ENCODE measurements at regions not wholly inside any gene's neighbourhood (a gene's known extent, or its start where the extent isn't known, plus 50 kb on each side); places are given as distances from the start of the nearest gene placed in this dataset.
A peak's percentile ranks its signal among the peaks of the same experiment; 100 is the strongest.
"Not testable (repeated sequence)": the region's sequence is repeated elsewhere in the genome, so short reads cannot be mapped to it uniquely, and the experiment has no call there.

GRCh38 chr10:36773652-36774051, 351.7 kb upstream of the ANKRD30A start:
- Histone ChIP-seq H3K9me3 (ENCODE audit: control insufficient read depth in 5 of 5, low read length in 5 of 5) (no peaks in the 10 kb centered on the region), H3K27ac (ENCODE audit: low read depth, low read length) (no peak overlapping the region)

GRCh38 chr10:36771725-36772124, 353.7 kb upstream of the ANKRD30A start:
- H3K9me3 ChIP-seq (ENCODE audit: control insufficient read depth in 5 of 5, low read length in 5 of 5), result no peaks in the 10 kb centered on the region
- H3K9ac ChIP-seq (ENCODE audit: low read length in 5 of 5), result no peak overlapping the region

More at GRCh38 chr10:36773652-36774051, 351.7 kb upstream of the ANKRD30A start:
- Histone ChIP-seq H3K27me3 (ENCODE audit: control insufficient read depth in 5 of 5, insufficient read depth in 4 of 5, low read length in 5 of 5) (no peaks in the 10 kb centered on the region), H3K9ac (ENCODE audit: low read length in 5 of 5) (no peak overlapping the region), H3K36me3 (ENCODE audit: control insufficient read depth in 5 of 5, insufficient read depth in 5 of 5, low read length in 5 of 5) (no peaks in the 10 kb centered on the region), H3K4me1 (ENCODE audit: control insufficient read depth in 5 of 5, insufficient read depth in 5 of 5, low read length in 5 of 5) (no peaks in the 10 kb centered on the region), H3K4me3 (ENCODE audit: low read depth in 1 of 5, low read length in 5 of 5) (no peak overlapping the region)

DNA sequence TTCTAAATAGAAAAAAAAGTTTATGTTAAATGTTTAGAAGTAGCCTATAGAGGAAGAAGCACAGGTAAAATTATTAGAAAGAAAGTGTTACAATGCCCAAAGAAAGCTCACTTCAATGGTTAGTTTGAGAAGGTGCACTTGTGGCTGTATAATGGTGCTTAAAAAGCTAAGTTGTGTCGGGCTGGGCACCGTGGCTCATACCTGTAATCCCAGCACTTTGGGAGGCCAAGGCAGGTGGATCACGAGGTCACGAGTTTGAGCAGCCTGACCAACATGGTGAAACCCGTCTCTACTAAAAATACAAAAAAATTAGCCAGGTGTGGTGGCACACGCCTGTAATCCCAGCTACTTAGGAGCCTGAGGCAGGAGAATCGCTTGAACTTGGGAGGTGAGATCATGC, 355.7 kb upstream of the ANKRD30A start:
- H3K9me3 ChIP-seq (ENCODE audit: control insufficient read depth in 5 of 5, low read length in 5 of 5); H3K9ac ChIP-seq (ENCODE audit: low read length in 5 of 5); H3K36me3 ChIP-seq (ENCODE audit: control insufficient read depth in 5 of 5, insufficient read depth in 5 of 5, low read length in 5 of 5); H3K4me3 ChIP-seq (ENCODE audit: low read depth in 1 of 5, low read length in 5 of 5); H3K27ac ChIP-seq (ENCODE audit: low read depth, low read length); H3K4me1 ChIP-seq (ENCODE audit: control insufficient read depth in 5 of 5, insufficient read depth in 5 of 5, low read length in 5 of 5); H3K27me3 ChIP-seq (ENCODE audit: control insufficient read depth in 5 of 5, insufficient read depth in 4 of 5, low read length in 5 of 5): not testable (repeated sequence)

More at GRCh38 chr10:36771725-36772124, 353.7 kb upstream of the ANKRD30A start:
- Histone ChIP-seq H3K36me3 (ENCODE audit: control insufficient read depth in 5 of 5, insufficient read depth in 5 of 5, low read length in 5 of 5) (no peaks in the 10 kb centered on the region), H3K27ac (ENCODE audit: low read depth, low read length) (no peak overlapping the region), H3K4me1 (ENCODE audit: control insufficient read depth in 5 of 5, insufficient read depth in 5 of 5, low read length in 5 of 5) (no peaks in the 10 kb centered on the region), H3K27me3 (ENCODE audit: control insufficient read depth in 5 of 5, insufficient read depth in 4 of 5, low read length in 5 of 5) (no peaks in the 10 kb centered on the region), H3K4me3 (ENCODE audit: low read depth in 1 of 5, low read length in 5 of 5) (no peak overlapping the region)

DNA sequence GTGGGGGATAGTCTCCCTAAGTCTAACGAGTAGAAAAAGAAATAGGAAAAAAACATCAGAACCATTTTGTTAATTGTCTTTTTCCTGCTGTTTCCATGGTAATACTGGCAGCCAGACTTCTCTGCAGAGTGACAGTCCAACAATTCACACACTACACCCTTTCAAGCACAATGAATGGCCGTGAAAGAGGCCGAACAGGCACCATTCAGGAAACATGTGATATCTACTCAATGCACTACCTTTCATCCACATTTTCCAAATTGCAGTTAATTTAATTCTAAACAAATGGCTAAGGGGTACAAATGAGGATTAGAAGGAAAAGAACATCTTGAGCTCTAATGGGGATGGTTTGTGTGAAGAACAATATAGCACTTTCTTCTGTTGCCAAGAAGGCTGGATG, 358.5 kb upstream of the ANKRD30A start:
- Histone ChIP-seq H3K9me3 (ENCODE audit: control insufficient read depth in 5 of 5, low read length in 5 of 5) (no peaks in the 10 kb centered on the region), H3K36me3 (ENCODE audit: control insufficient read depth in 5 of 5, insufficient read depth in 5 of 5, low read length in 5 of 5) (no peaks in the 10 kb centered on the region), H3K9ac (ENCODE audit: low read length in 5 of 5) (no peak overlapping the region), H3K27ac (ENCODE audit: low read depth, low read length) (no peak overlapping the region), H3K4me1 (ENCODE audit: control insufficient read depth in 5 of 5, insufficient read depth in 5 of 5, low read length in 5 of 5) (peaks cover 0 to 5% (median 0%) of the 10 kb centered on the region in 5 donors), H3K4me3 (ENCODE audit: low read depth in 1 of 5, low read length in 5 of 5) (no peak overlapping the region), H3K27me3 (ENCODE audit: control insufficient read depth in 5 of 5, insufficient read depth in 4 of 5, low read length in 5 of 5) (no peaks in the 10 kb centered on the region)

- Histone ChIP-seq H3K27ac (ENCODE audit: low read depth, low read length) (no peak overlapping the region), H3K9me3 (ENCODE audit: control insufficient read depth in 5 of 5, low read length in 5 of 5) (no peaks in the 10 kb centered on the region), H3K9ac (ENCODE audit: low read length in 5 of 5) (no peak overlapping the region), H3K4me3 (ENCODE audit: low read depth in 1 of 5, low read length in 5 of 5) (no peak overlapping the region), H3K4me1 (ENCODE audit: control insufficient read depth in 5 of 5, insufficient read depth in 5 of 5, low read length in 5 of 5) (peaks cover 0 to 5% (median 0%) of the 10 kb centered on the region in 5 donors), H3K27me3 (ENCODE audit: control insufficient read depth in 5 of 5, insufficient read depth in 4 of 5, low read length in 5 of 5) (no peaks in the 10 kb centered on the region), H3K36me3 (ENCODE audit: control insufficient read depth in 5 of 5, insufficient read depth in 5 of 5, low read length in 5 of 5) (no peaks in the 10 kb centered on the region)
Measured at GRCh38 chr10:36766415-36766810, 359.0 kb upstream of the ANKRD30A start.

DNA sequence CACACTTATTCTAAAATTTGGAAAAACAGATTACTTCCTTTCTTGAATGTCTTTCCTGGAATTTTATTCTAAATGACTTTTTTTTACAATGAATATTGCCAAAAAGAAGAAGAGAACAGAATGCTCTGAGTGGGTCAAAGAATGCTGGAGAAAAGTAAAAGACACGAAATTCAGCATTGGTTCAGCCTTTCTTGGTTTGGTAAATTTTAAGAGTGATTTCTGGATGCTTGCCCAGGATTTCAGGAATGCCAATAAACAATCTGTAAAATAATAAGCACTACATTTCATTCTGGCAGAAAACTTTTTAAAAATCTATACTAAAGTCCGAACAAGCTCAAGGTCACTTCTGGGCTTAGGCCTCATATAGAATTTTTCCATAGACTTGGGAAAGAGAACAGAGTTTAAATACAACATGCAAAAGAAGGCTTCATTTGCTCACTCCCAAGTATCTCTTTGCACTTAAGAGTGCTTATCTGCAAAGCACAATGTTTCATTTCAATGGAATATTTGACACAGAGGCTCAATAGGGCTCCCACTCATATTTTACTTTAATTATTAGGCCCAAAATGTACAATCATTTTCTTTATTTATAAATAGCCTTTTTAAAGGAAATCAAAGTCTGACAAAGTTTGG, 359.5 kb upstream of the ANKRD30A start:
- Histone ChIP-seq H3K27ac (ENCODE audit: low read depth, low read length) (no peak overlapping the region), H3K27me3 (ENCODE audit: control insufficient read depth in 5 of 5, insufficient read depth in 4 of 5, low read length in 5 of 5) (no peaks in the 10 kb centered on the region), H3K36me3 (ENCODE audit: control insufficient read depth in 5 of 5, insufficient read depth in 5 of 5, low read length in 5 of 5) (no peaks in the 10 kb centered on the region), H3K4me3 (ENCODE audit: low read depth in 1 of 5, low read length in 5 of 5) (no peak overlapping the region), H3K9ac (ENCODE audit: low read length in 5 of 5) (peak overlapping the region in 1 of 5 donors; percentile 30), H3K4me1 (ENCODE audit: control insufficient read depth in 5 of 5, insufficient read depth in 5 of 5, low read length in 5 of 5) (peaks cover 0 to 5% (median 0%) of the 10 kb centered on the region in 5 donors), H3K9me3 (ENCODE audit: control insufficient read depth in 5 of 5, low read length in 5 of 5) (no peaks in the 10 kb centered on the region)

DNA sequence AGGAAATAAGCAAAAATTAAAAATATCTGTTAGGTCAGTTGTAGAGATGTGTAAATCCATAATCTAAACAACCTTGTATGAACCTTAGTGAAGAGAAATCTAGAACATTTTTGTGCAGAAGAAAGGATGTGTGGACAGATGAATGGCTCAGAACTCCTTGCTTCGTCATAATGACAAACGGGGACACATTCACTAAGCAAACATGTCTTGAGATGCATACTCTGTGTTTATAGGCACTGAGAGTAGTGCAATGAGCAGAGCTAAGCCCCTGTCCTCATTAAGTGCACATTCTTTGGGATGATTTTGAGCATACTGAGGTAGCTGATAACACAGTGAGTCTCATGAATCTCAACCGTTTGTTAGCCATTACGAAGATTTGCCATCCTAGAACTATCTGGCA, 360.6 kb upstream of the ANKRD30A start:
- Histone ChIP-seq H3K9me3 (ENCODE audit: control insufficient read depth in 5 of 5, low read length in 5 of 5) (no peaks in the 10 kb centered on the region), H3K36me3 (ENCODE audit: control insufficient read depth in 5 of 5, insufficient read depth in 5 of 5, low read length in 5 of 5) (no peaks in the 10 kb centered on the region), H3K27me3 (ENCODE audit: control insufficient read depth in 5 of 5, insufficient read depth in 4 of 5, low read length in 5 of 5) (no peaks in the 10 kb centered on the region), H3K4me1 (ENCODE audit: control insufficient read depth in 5 of 5, insufficient read depth in 5 of 5, low read length in 5 of 5) (peaks cover 0 to 5% (median 0%) of the 10 kb centered on the region in 5 donors), H3K27ac (ENCODE audit: low read depth, low read length) (no peak overlapping the region), H3K4me3 (ENCODE audit: low read depth in 1 of 5, low read length in 5 of 5) (no peak overlapping the region), H3K9ac (ENCODE audit: low read length in 5 of 5) (no peak overlapping the region)

DNA sequence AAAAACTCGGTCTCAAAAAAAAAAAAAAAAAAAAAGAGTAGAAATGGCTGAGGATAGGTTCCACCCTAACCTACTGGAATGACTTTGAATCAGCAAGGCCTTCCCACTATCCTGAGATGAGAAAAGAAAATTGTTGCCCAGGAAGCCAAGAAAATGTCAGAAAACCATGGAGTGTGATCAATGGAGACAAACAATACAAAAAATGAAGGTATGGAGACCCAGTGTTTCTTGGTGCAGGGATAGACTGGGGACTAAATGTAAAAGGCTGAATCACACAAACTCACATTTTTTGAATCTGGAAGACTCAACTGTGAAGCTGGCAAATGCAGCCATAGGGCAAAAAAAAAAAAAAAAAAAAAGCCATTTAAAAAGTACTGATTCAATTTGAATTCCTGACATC, 364.3 kb upstream of the ANKRD30A start:
- no peaks in the 10 kb centered on the region for H3K9me3 ChIP-seq (ENCODE audit: control insufficient read depth in 5 of 5, low read length in 5 of 5)
- H3K27me3 ChIP-seq (ENCODE audit: control insufficient read depth in 5 of 5, insufficient read depth in 4 of 5, low read length in 5 of 5), result no peaks in the 10 kb centered on the region
- no peak overlapping the region for H3K4me3 ChIP-seq (ENCODE audit: low read depth in 1 of 5, low read length in 5 of 5)
- H3K9ac ChIP-seq (ENCODE audit: low read length in 5 of 5), result no peak overlapping the region
- peaks cover 0 to 5% (median 0%) of the 10 kb centered on the region in 5 donors for H3K4me1 ChIP-seq (ENCODE audit: control insufficient read depth in 5 of 5, insufficient read depth in 5 of 5, low read length in 5 of 5)
- no peak overlapping the region for H3K27ac ChIP-seq (ENCODE audit: low read depth, low read length)
- no peaks in the 10 kb centered on the region for H3K36me3 ChIP-seq (ENCODE audit: control insufficient read depth in 5 of 5, insufficient read depth in 5 of 5, low read length in 5 of 5)

GRCh38 chr10:36759141-36759805, 366.1 kb upstream of the ANKRD30A start:
- Histone ChIP-seq H3K27ac (ENCODE audit: low read depth, low read length) (no peak overlapping the region), H3K4me1 (ENCODE audit: control insufficient read depth in 5 of 5, insufficient read depth in 5 of 5, low read length in 5 of 5) (peaks cover 0 to 4% (median 0%) of the 10 kb centered on the region in 5 donors), H3K27me3 (ENCODE audit: control insufficient read depth in 5 of 5, insufficient read depth in 4 of 5, low read length in 5 of 5) (no peaks in the 10 kb centered on the region), H3K9me3 (ENCODE audit: control insufficient read depth in 5 of 5, low read length in 5 of 5) (no peaks in the 10 kb centered on the region), H3K36me3 (ENCODE audit: control insufficient read depth in 5 of 5, insufficient read depth in 5 of 5, low read length in 5 of 5) (no peaks in the 10 kb centered on the region), H3K4me3 (ENCODE audit: low read depth in 1 of 5, low read length in 5 of 5) (no peak overlapping the region), H3K9ac (ENCODE audit: low read length in 5 of 5) (no peak overlapping the region)

DNA sequence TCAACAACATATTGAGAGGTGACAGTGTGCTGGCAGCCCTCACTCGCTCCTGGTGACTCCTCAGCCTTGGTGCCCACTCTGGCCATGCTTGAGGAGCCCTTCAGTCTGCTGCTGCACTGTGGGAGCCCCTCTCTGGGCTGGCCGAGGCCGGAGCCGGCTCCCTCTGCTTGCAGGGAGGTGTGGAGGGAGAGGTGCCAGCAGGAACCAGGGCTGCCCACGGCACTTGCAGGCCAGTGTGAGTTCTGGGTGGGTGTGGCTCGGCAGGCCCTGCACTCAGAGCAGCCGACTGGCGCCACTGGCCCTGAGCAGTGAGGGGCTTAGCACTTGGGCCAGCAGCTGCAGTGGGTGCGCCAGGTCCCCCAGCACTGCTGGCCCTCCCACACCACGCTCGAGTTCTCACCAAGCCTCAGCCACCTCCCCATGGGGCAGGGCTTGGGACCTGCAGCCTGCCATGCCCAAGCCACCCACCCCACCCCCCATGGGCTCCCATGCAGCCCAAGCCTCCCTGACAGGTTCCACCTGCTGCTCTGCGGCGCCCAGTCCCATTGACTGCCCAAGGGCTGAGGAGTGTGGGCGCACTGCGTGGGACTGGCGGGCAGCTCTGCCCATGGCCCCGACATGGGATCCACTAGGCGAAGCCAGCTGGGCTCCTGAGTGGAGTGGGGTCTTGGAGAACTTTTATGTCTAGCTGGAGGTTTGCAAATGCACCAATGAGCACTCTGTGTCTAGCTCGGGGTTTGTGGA, 377.1 kb upstream of the ANKRD30A start:
- Histone ChIP-seq H3K27ac (ENCODE audit: low read depth, low read length) (no peak overlapping the region), H3K36me3 (ENCODE audit: control insufficient read depth in 5 of 5, insufficient read depth in 5 of 5, low read length in 5 of 5) (no peaks in the 10 kb centered on the region), H3K4me1 (ENCODE audit: control insufficient read depth in 5 of 5, insufficient read depth in 5 of 5, low read length in 5 of 5) (no peaks in the 10 kb centered on the region), H3K9ac (ENCODE audit: low read length in 5 of 5) (no peak overlapping the region), H3K9me3 (ENCODE audit: control insufficient read depth in 5 of 5, low read length in 5 of 5) (no peaks in the 10 kb centered on the region), H3K27me3 (ENCODE audit: control insufficient read depth in 5 of 5, insufficient read depth in 4 of 5, low read length in 5 of 5) (no peaks in the 10 kb centered on the region), H3K4me3 (ENCODE audit: low read depth in 1 of 5, low read length in 5 of 5) (no peak overlapping the region)

Measured in subcutaneous abdominal adipose tissue (tissue), 5 donors.